ENCODE measurements at regions not wholly inside any gene's neighbourhood (a gene's known extent, or its start where the extent isn't known, plus 50 kb on each side); places are given as distances from the start of the nearest gene placed in this dataset.
"Not testable (repeated sequence)": the region's sequence is repeated elsewhere in the genome, so short reads cannot be mapped to it uniquely, and the experiment has no call there.

GRCh38 chr4:154164931-154165839 is 326.4 kb downstream of the DCHS2 start:
- peak in 1 of 2 donors; percentile 9 for DNase-seq (ENCODE audit: low read depth in 2 of 2)

- DNase-seq (ENCODE audit: low read depth in 2 of 2): no peak
Observed at GRCh38 chr4:154160519-154161301, 330.9 kb downstream of the DCHS2 start.

GRCh38 chr4:154158361-154159155 is 333.0 kb downstream of the DCHS2 start:
- no peak for DNase-seq (ENCODE audit: low read depth in 2 of 2)

- no peak for DNase-seq (ENCODE audit: low read depth in 2 of 2)
Observed at GRCh38 chr4:154152546-154152945, 339.1 kb downstream of the DCHS2 start.

GRCh38 chr4:154149236-154149635 is 342.4 kb downstream of the DCHS2 start:
- DNase-seq (ENCODE audit: low read depth in 2 of 2): not testable (repeated sequence)

- DNase-seq (ENCODE audit: low read depth in 2 of 2): no peak
Observed at GRCh38 chr4:154143720-154144119, 347.9 kb downstream of the DCHS2 start.

- no peak for DNase-seq (ENCODE audit: low read depth in 2 of 2)
Observed at GRCh38 chr4:154142664-154143063, 348.9 kb downstream of the DCHS2 start.

GRCh38 chr4:154140869-154141268 is 350.7 kb downstream of the DCHS2 start:
- no peak for DNase-seq (ENCODE audit: low read depth in 2 of 2)

- DNase-seq (ENCODE audit: low read depth in 2 of 2): no peak
Observed at GRCh38 chr4:154137320-154137905, 348.5 kb upstream of the SFRP2 start.

GRCh38 chr4:154135576-154135975 is 346.7 kb upstream of the SFRP2 start:
- DNase-seq (ENCODE audit: low read depth in 2 of 2): no peak

- DNase-seq (ENCODE audit: low read depth in 2 of 2): no peak
Observed at GRCh38 chr4:154132406-154132805, 343.5 kb upstream of the SFRP2 start.

GRCh38 chr4:154126276-154126675 is 337.4 kb upstream of the SFRP2 start:
- DNase-seq (ENCODE audit: low read depth in 2 of 2): no peak

GRCh38 chr4:154125340-154125739 is 336.5 kb upstream of the SFRP2 start:
- no peak for DNase-seq (ENCODE audit: low read depth in 2 of 2)

GRCh38 chr4:154124539-154125255 is 335.8 kb upstream of the SFRP2 start:
- no peak for DNase-seq (ENCODE audit: low read depth in 2 of 2)

GRCh38 chr4:154123897-154124296 is 335.0 kb upstream of the SFRP2 start:
- no peak for DNase-seq (ENCODE audit: low read depth in 2 of 2)

- no peak for DNase-seq (ENCODE audit: low read depth in 2 of 2)
Observed at GRCh38 chr4:154120690-154121345, 331.9 kb upstream of the SFRP2 start.

GRCh38 chr4:154120006-154120676 is 331.3 kb upstream of the SFRP2 start:
- DNase-seq (ENCODE audit: low read depth in 2 of 2): no peak

GRCh38 chr4:154119317-154119716 is 330.4 kb upstream of the SFRP2 start:
- no peak for DNase-seq (ENCODE audit: low read depth in 2 of 2)

GRCh38 chr4:154117726-154118125 is 328.8 kb upstream of the SFRP2 start:
- DNase-seq (ENCODE audit: low read depth in 2 of 2): not testable (repeated sequence)

GRCh38 chr4:154107337-154107736 is 318.5 kb upstream of the SFRP2 start:
- no peak for DNase-seq (ENCODE audit: low read depth in 2 of 2)
